Left ventricle myocardium superior (tissue), 1 donor: ENCODE measurements at regions not wholly inside any gene's neighbourhood (a gene's known extent, or its start where the extent isn't known, plus 50 kb on each side); places are given as distances from the start of the nearest gene placed in this dataset.

Source experiments
- ATAC-seq: fragments of 200-7000 bp; cut with Tn5 transposase; one replicate; pipeline ENCODE4 v1.9.1; 2020; ENCODE audit warnings: mild to moderate bottlenecking, moderate library complexity
- DNase-seq: peaks from one replicate; pipeline ENCODE4 v3.0.0-alpha.2; 2020
- intact Hi-C: fragments of 100-400 bp; cut with micrococcal nuclease; formaldehyde crosslinking; loops from one replicate; pipeline ENCODE4 v1.11.0; 2022
- donor health status: DM: no; HTN: yes; CAD: no; lungs with severe emphysema.

GRCh38 chr14:65794674-65795279 is 382.2 kb downstream of the FUT8 start:
- intact Hi-C loops = no loop called here
- DNase-seq = no peak
- no peak for ATAC-seq

DNA sequence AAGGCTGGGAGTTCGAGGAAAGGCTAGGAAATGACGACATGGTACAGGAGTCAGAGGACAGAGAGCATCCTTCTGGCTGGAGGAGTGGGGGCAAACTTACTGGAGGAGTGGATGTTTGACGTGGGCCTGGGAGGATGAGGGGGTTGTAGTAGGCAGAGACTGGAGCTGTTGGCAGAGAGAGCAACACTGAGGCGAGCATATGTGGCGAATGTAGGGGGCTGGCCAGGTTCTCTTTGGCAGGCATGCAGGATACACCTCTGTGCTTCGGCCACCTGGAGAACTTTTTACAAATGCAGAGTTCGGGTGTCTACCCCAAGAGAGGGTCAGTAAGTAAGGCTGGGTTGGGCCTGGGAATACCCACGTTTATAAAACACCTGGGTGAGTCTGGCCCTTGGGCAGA is 385.7 kb downstream of the FUT8 start:
- DNase-seq (no peak), ATAC-seq (no peak)
- intact Hi-C loops = no loop called here

DNA sequence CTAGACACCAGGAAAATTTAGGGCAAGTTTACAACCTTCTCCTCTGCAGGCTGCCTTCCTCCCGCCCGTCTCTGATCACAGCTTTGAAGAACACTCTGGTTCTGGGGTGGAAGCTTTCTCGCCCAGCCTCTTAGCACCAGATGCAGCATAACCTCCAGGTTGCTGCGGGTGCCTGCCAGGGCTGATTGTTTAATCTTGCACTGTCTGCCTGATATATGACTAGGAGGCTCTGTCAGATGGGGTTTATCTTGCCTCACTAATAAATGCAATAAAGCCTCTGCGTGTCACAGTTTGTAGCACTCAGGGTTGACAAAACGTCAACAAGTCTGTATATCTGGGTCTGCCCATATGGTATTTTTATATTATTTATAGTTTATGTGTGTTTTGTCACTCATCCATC is 388.2 kb downstream of the FUT8 start:
- ATAC-seq = no peak
- no peak for DNase-seq
- intact Hi-C loops = no loop called here

- DNase-seq (no peak), ATAC-seq (no peak)
- intact Hi-C loops = no loop called here
Measured at GRCh38 chr14:65802196-65802595, 389.7 kb downstream of the FUT8 start.

DNA sequence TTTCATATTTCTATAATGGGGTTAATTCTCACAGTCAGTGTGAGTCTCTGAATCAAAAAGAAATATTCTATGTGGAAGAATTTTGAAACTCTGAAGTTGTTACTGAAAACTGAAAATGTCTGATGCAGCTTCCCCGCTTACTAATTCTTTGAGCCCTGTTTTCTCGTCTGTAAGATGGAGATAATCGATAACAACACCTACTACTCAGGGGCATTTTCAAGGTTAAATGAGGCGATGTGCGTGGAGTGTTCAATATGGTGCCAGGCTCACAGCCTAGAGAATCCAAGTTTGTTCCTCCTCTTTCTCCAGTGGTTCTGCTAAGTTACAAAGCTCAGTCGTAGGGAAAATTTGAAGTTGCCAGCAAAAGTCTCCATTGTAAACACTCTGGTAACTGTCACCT is 391.4 kb downstream of the FUT8 start:
- DNase-seq (no peak), ATAC-seq (no peak)
- intact Hi-C loops = no loop called here

GRCh38 chr14:65804439-65805112 is 392.0 kb downstream of the FUT8 start:
- intact Hi-C loops = no loop called here
- no peak for ATAC-seq

GRCh38 chr14:65805113-65805473 is 392.6 kb downstream of the FUT8 start:
- intact Hi-C loops = no loop called here
- no peak for ATAC-seq
- no peak for DNase-seq

More at GRCh38 chr14:65804439-65805112, 392.0 kb downstream of the FUT8 start:
- no peak for DNase-seq

GRCh38 chr14:65808390-65808789 is 395.9 kb downstream of the FUT8 start:
- intact Hi-C loops = no loop called here
- DNase-seq (no peak), ATAC-seq (no peak)

- intact Hi-C loops = no loop called here
- ATAC-seq = no peak
Measured at GRCh38 chr14:65810322-65810721, 397.8 kb downstream of the FUT8 start.

DNA sequence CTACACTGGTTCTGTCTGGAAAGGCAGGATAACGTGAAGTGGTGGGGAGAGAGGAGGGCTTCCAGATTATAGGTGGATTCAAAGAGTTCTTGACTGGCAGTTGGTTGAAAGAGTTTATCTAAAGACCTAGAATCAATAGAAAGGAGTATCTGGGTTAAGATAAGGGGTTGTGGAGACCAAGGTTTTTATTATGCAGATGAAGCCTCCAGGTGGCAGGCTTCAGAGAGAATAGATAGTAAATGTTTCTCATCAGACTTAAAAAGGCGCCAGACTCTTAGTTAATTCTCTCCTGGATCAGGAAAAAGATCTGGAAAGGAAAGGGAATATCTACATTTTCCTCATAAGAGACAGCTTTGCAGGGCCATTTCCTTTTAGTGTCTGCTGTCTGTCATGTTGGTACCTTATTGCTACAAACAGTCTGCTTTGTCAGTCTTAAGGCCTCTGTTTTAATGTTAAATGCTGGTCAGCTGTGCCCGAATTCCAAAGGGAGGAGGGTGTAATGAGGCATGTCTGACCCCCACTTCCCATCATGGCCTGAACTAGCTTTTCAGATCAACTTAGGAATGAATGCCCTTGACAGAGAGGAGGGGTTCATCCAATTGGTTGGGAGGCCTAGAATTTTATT is 401.3 kb downstream of the FUT8 start:
- DNase-seq = no peak
- no peak for ATAC-seq
- intact Hi-C loops = no loop called here

More at GRCh38 chr14:65810322-65810721, 397.8 kb downstream of the FUT8 start:
- no peak for DNase-seq

DNA sequence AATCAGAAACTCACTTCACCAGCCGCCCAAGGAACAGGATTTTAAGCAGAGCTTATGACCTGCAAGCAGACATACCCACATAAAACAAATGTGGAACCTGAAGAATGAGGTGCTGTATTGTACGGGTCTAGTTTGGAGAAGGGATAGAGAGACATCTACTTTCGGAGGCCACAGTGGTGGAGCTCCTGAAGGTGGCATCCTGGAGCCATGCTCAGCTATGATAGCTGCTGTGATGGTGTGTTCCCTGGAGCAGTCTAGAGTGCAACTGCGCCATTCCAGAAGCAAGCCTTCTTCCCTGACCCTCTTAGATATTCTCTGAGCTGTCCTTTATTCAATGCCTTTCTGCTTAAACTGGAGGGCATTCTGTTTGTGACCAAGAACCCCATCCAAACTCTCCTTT is 402.6 kb downstream of the FUT8 start:
- DNase-seq (no peak), ATAC-seq (no peak)
- intact Hi-C loops = no loop called here

GRCh38 chr14:65817011-65817410 is 404.5 kb downstream of the FUT8 start:
- intact Hi-C loops = no loop called here
- DNase-seq (no peak), ATAC-seq (no peak)

DNA sequence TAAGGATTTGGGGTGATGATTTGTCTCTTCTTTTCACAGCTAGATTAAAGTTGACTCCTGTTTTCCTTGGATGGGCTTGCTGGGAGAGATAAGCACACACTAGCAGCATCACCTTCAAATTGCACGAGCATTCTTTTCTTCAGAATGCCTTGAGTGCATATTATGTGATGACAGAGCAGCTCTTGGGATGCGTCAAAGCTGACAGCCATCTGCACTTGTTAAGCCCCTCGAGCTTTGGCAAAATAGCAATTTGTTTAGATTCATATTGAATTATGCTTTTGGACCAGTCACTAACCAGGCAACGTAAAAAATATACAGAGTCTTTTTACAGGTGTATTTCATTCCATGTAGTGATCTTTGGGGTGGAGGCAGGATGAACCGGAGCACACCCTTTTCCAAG is 407.0 kb downstream of the FUT8 start:
- intact Hi-C loops = no loop called here
- no peak for ATAC-seq
- DNase-seq = no peak

- ATAC-seq (no peak), DNase-seq (no peak)
- intact Hi-C loops = loop anchor here (5.0 kb wide), 1 partner anchor 404 kb away; no protein-coding TSS in a partner anchor
Measured at GRCh38 chr14:65821224-65821753, 408.8 kb downstream of the FUT8 start.

- intact Hi-C loops = loop anchor here (5.0 kb wide), 1 partner anchor 407 kb away; no protein-coding TSS in a partner anchor
- no peak for DNase-seq
- ATAC-seq = peak; percentile 76
Measured at GRCh38 chr14:65824285-65824977, 411.9 kb downstream of the FUT8 start.

DNA sequence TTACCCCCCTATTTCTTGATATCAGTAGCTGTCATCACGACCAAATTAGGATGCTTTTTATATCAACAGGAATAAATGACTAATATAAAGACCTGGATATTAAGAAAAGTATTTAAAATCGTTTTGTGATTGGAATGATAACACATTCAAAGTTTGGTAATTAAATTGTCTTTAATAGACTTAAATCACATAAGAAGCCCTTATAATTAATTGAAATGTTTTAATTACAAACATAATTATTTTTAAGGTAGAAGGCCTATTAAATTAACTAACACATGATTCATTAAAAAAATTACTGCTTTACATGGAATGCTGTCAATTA is 412.4 kb downstream of the FUT8 start:
- intact Hi-C loops = loop anchor here (5.0 kb wide), 2 partner anchors 408 to 658 kb away; no protein-coding TSS in a partner anchor
- no peak for ATAC-seq
- DNase-seq = no peak

- intact Hi-C loops = loop anchor here (5.0 kb wide), 1 partner anchor 660 kb away; no protein-coding TSS in a partner anchor
- ATAC-seq = no peak
- DNase-seq = no peak
Measured at GRCh38 chr14:65826946-65827345, 414.4 kb downstream of the FUT8 start.

DNA sequence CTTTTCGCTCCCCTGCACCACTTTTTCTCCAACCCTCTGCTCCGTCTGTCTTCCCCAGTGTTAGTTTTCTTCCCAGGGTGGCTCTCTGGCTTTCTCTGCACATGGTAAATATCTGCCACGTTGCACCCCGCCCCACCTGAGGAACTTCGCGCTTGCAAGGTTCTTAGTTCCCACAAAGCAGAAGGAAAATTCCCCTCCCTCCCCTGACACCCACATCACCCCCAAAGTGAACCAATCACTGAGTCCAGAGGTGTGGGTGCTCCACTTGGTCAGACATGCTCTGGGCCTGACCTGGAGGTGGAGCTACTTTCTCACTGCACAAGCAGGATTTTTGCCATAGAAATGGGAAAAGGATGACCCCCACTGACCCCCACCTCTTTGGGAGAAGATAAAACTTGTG is 415.0 kb downstream of the FUT8 start:
- ATAC-seq (no peak), DNase-seq (no peak)
- intact Hi-C loops = loop anchor here (5.0 kb wide), 1 partner anchor 660 kb away; no protein-coding TSS in a partner anchor

DNA sequence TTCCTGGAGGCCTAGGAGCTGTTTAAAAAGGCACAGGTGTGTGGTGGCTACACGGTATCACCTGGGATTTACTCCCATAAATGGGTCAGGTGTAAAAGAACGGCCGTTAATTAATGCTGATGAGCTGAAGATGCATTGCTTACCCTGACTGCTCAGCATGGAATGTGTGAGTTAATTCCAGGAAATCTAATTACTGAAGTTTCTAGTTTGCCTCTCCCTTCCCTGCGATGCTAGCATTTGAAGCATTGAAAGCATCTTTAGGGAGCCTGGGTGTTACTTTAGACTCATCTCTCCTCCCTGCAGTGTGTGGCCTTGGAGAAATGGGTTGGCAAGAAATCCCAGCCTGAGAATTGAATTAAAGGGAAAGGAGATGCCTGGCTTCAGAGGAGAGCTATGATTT is 415.9 kb downstream of the FUT8 start:
- ATAC-seq = no peak
- intact Hi-C loops = loop anchor here (5.0 kb wide), 1 partner anchor 661 kb away; no protein-coding TSS in a partner anchor

More for the DNA sequence above, 415.9 kb downstream of the FUT8 start:
- no peak for DNase-seq
